ENCODE measurements at regions not wholly inside any gene's neighbourhood (a gene's known extent, or its start where the extent isn't known, plus 50 kb on each side); places are given as distances from the start of the nearest gene placed in this dataset.

- no peak overlapping the region for H3K4me2 ChIP-seq (replicated peaks; ENCODE audit: low read depth, low read length, poor library complexity, severe bottlenecking)
- WGBS (ENCODE audit: insufficient coverage) = no CpG with 5 or more reads among the region's 2 CpGs
Measured at GRCh38 chr4:160038615-160039014, 935.7 kb downstream of the RAPGEF2 start.

GRCh38 chr4:160044693-160045092, 941.8 kb downstream of the RAPGEF2 start:
- Histone ChIP-seq H3K4me3 (ENCODE audit: control extremely low read depth in 1 of 5, extremely low read depth in 1 of 5, insufficient read depth in 1 of 5, low read depth in 2 of 5, low read length in 4 of 5) (no peak overlapping the region), H3K79me2 (ENCODE audit: control insufficient read depth, insufficient read depth, low read length) (no peaks in the 10 kb centered on the region), H3K4me2 (replicated peaks; ENCODE audit: low read depth, low read length, poor library complexity, severe bottlenecking) (no peak overlapping the region), H4K20me1 (ENCODE audit: control insufficient read depth, insufficient read depth, low read length, poor library complexity, severe bottlenecking) (no peaks in the 10 kb centered on the region), H3K9me3 (ENCODE audit: control extremely low read depth in 1 of 3, control insufficient read depth in 2 of 3, insufficient read depth in 1 of 3, low read length in 2 of 3) (peaks cover 0 to 9% (median 0%) of the 10 kb centered on the region in 3 donors), H3K9ac (ENCODE audit: low read length) (no peak overlapping the region), H2AFZ (ENCODE audit: insufficient read depth, low read depth, low read length, poor library complexity, severe bottlenecking) (no peak overlapping the region), H3K27me3 (replicated peaks in 1 of 4; ENCODE audit: control extremely low read depth in 1 of 4, control insufficient read depth in 3 of 4, insufficient read depth in 4 of 4, low read length in 3 of 4) (no peaks in the 10 kb centered on the region), H3K27ac (ENCODE audit: low read length in 2 of 2) (no peak overlapping the region), H3K36me3 (replicated peaks in 1 of 2; ENCODE audit: control extremely low read depth in 1 of 2, control insufficient read depth in 1 of 2, extremely low read depth in 1 of 2, insufficient read depth in 2 of 2, low read length in 1 of 2) (no peaks in the 10 kb centered on the region), H3K4me1 (ENCODE audit: control insufficient read depth in 2 of 2, insufficient read depth in 2 of 2, low read length in 2 of 2) (no peaks in the 10 kb centered on the region)
- 69% methylated on average over 2 of the region's 2 CpGs for WGBS (ENCODE audit: insufficient coverage)
- TF ChIP-seq CTCF (IDR thresholded peaks at IDR 0.05) (no peak), EZH2 (IDR thresholded peaks at IDR 0.05; ENCODE audit: borderline replicate concordance, insufficient read depth, low read depth, low read length, poor library complexity, severe bottlenecking) (no peak)
- no peaks in the 10 kb centered on the region for H3K27me3 Mint-ChIP-seq
- no peak overlapping the region for H3K4me3 Mint-ChIP-seq
- ATAC-seq (ENCODE audit: low read depth) (no peak), DNase-seq (no peak)
- no peaks in the 10 kb centered on the region for H3K4me1 Mint-ChIP-seq
- ChIA-PET CTCF (no interaction called here), POLR2A (no interaction called here)
- H3K9me3 Mint-ChIP-seq (ENCODE audit: insufficient read depth) = peaks cover 4% of the 10 kb centered on the region
- no peak overlapping the region for H3K27ac Mint-ChIP-seq
- intact Hi-C loops (cut with micrococcal nuclease) = no loop called here

More at GRCh38 chr4:160038615-160039014, 935.7 kb downstream of the RAPGEF2 start:
- H3K9me3 Mint-ChIP-seq (ENCODE audit: insufficient read depth) = peaks cover 3% of the 10 kb centered on the region
- no peak overlapping the region for H3K9ac ChIP-seq (ENCODE audit: low read length)
- H3K27ac ChIP-seq (ENCODE audit: low read length in 2 of 2) = no peak overlapping the region
- H3K27ac Mint-ChIP-seq = no peak overlapping the region
- H3K27me3 ChIP-seq (replicated peaks in 1 of 4; ENCODE audit: control extremely low read depth in 1 of 4, control insufficient read depth in 3 of 4, insufficient read depth in 4 of 4, low read length in 3 of 4) = no peaks in the 10 kb centered on the region
- no peaks in the 10 kb centered on the region for H3K4me1 ChIP-seq (ENCODE audit: control insufficient read depth in 2 of 2, insufficient read depth in 2 of 2, low read length in 2 of 2)
- no peaks in the 10 kb centered on the region for H3K79me2 ChIP-seq (ENCODE audit: control insufficient read depth, insufficient read depth, low read length)
- no peaks in the 10 kb centered on the region for H3K27me3 Mint-ChIP-seq
- no peak for ATAC-seq (ENCODE audit: low read depth)
- peaks cover 0 to 9% (median 2%) of the 10 kb centered on the region in 3 donors for H3K9me3 ChIP-seq (ENCODE audit: control extremely low read depth in 1 of 3, control insufficient read depth in 2 of 3, insufficient read depth in 1 of 3, low read length in 2 of 3)
- intact Hi-C loops (cut with micrococcal nuclease) = no loop called here
- no peaks in the 10 kb centered on the region for H3K36me3 ChIP-seq (replicated peaks in 1 of 2; ENCODE audit: control extremely low read depth in 1 of 2, control insufficient read depth in 1 of 2, extremely low read depth in 1 of 2, insufficient read depth in 2 of 2, low read length in 1 of 2)
- H3K4me3 ChIP-seq (ENCODE audit: control extremely low read depth in 1 of 5, extremely low read depth in 1 of 5, insufficient read depth in 1 of 5, low read depth in 2 of 5, low read length in 4 of 5) = no peak overlapping the region
- ChIA-PET POLR2A (no interaction called here), CTCF (no interaction called here)
- no peaks in the 10 kb centered on the region for H4K20me1 ChIP-seq (ENCODE audit: control insufficient read depth, insufficient read depth, low read length, poor library complexity, severe bottlenecking)
- no peak overlapping the region for H3K4me3 Mint-ChIP-seq
- no peaks in the 10 kb centered on the region for H3K4me1 Mint-ChIP-seq
- no peak for TF ChIP-seq EZH2 (IDR thresholded peaks at IDR 0.05; ENCODE audit: borderline replicate concordance, insufficient read depth, low read depth, low read length, poor library complexity, severe bottlenecking)
- TF ChIP-seq CTCF (IDR thresholded peaks at IDR 0.05) = no peak
- no peak for DNase-seq
- no peak overlapping the region for H2AFZ ChIP-seq (ENCODE audit: insufficient read depth, low read depth, low read length, poor library complexity, severe bottlenecking)

All from B cell (primary cell).